ENCODE measurements at regions not wholly inside any gene's neighbourhood (a gene's known extent, or its start where the extent isn't known, plus 50 kb on each side); places are given as distances from the start of the nearest gene placed in this dataset.

DNA sequence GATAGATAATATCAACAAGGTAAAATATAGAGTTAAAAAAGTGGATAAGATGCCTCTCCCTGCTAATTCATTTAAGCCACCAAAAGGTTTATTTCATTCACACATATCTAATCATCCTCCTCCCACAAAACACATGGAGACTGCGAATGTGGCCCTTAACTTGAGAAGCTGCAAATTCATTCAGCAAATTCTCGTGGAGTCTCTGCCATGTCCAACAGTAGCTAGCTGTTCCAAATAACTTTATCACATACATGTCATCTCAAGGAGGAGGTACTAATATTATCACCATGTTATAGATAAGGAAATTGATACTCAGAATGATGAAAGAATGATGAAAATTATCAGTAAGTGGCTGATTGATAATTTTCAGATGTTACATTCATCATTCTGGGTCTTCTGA lies 950.2 kb downstream of the CDH11 start:
- Histone ChIP-seq H3K4me3 (ENCODE audit: low read depth in 2 of 2, low read length in 2 of 2) (no peak overlapping the region), H3K4me1 (ENCODE audit: control insufficient read depth, insufficient read depth, low read length) (no peaks in the 10 kb centered on the region), H3K9me3 (ENCODE audit: control insufficient read depth, insufficient read depth, low read depth, low read length) (no peaks in the 10 kb centered on the region), H3K27me3 (ENCODE audit: control insufficient read depth, insufficient read depth, low read length) (no peaks in the 10 kb centered on the region), H3K27ac (ENCODE audit: low read length) (no peak overlapping the region), H3K36me3 (ENCODE audit: control insufficient read depth, insufficient read depth, low read length) (no peaks in the 10 kb centered on the region)
- in situ Hi-C loops (cut with HindIII; ENCODE audit: low pct_unique_long_range_greater_than_20kb, low sequenced_read_pairs) (no loop called here), intact Hi-C loops (cut with micrococcal nuclease; ENCODE audit: unreplicated experiment) (no loop called here)
- DNase-seq (ENCODE audit: low read depth, low spot score) (no peak), ATAC-seq (no peak)
- no TSS peak for BruUV-seq (replicated peaks)
- CTCF ChIA-PET: no interaction called here
- TF ChIP-seq TCF7L2 (IDR thresholded peaks at IDR 0.05; ENCODE audit: low read depth, low read length) (no peak), REST (IDR thresholded peaks at IDR 0.05; ENCODE audit: insufficient read depth in 1 of 2, low read depth in 2 of 2, low read length in 1 of 2) (no peak), POLR2AphosphoS5 (IDR thresholded peaks at IDR 0.05; ENCODE audit: low read depth, low read length) (no peak)
- TF ChIP-seq, protein P1, sequence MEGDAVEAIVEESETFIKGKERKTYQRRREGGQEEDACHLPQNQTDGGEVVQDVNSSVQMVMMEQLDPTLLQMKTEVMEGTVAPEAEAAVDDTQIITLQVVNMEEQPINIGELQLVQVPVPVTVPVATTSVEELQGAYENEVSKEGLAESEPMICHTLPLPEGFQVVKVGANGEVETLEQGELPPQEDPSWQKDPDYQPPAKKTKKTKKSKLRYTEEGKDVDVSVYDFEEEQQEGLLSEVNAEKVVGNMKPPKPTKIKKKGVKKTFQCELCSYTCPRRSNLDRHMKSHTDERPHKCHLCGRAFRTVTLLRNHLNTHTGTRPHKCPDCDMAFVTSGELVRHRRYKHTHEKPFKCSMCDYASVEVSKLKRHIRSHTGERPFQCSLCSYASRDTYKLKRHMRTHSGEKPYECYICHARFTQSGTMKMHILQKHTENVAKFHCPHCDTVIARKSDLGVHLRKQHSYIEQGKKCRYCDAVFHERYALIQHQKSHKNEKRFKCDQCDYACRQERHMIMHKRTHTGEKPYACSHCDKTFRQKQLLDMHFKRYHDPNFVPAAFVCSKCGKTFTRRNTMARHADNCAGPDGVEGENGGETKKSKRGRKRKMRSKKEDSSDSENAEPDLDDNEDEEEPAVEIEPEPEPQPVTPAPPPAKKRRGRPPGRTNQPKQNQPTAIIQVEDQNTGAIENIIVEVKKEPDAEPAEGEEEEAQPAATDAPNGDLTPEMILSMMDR (IDR thresholded peaks at IDR 0.05): no peak
- POLR2A ChIA-PET: no interaction called here

- H3K27me3 ChIP-seq (ENCODE audit: control insufficient read depth, insufficient read depth, low read length): no peaks in the 10 kb centered on the region
- DNase-seq (ENCODE audit: low read depth, low spot score): no peak
Measured at GRCh38 chr16:64168371-64168770, 953.5 kb downstream of the CDH11 start.

More at GRCh38 chr16:64168371-64168770, 953.5 kb downstream of the CDH11 start:
- no peak overlapping the region for H3K27ac ChIP-seq (ENCODE audit: low read length)
- no peaks in the 10 kb centered on the region for H3K4me1 ChIP-seq (ENCODE audit: control insufficient read depth, insufficient read depth, low read length)
- BruUV-seq (replicated peaks): no TSS peak
- TF ChIP-seq TCF7L2 (IDR thresholded peaks at IDR 0.05; ENCODE audit: low read depth, low read length) (no peak), POLR2AphosphoS5 (IDR thresholded peaks at IDR 0.05; ENCODE audit: low read depth, low read length) (no peak), SIN3A (IDR thresholded peaks at IDR 0.05; ENCODE audit: borderline replicate concordance, insufficient read depth, low read depth, low read length) (no peak), REST (IDR thresholded peaks at IDR 0.05; ENCODE audit: insufficient read depth in 1 of 2, low read depth in 2 of 2, low read length in 1 of 2) (no peak)
- TF ChIP-seq, protein P1 (IDR thresholded peaks at IDR 0.05): no peak
- H3K36me3 ChIP-seq (ENCODE audit: control insufficient read depth, insufficient read depth, low read length): no peaks in the 10 kb centered on the region
- in situ Hi-C loops (cut with HindIII; ENCODE audit: low pct_unique_long_range_greater_than_20kb, low sequenced_read_pairs): no loop called here
- H3K4me3 ChIP-seq (ENCODE audit: low read depth in 2 of 2, low read length in 2 of 2): no peak overlapping the region
- CTCF ChIA-PET: no interaction called here
- intact Hi-C loops (cut with micrococcal nuclease; ENCODE audit: unreplicated experiment): no loop called here
- no peak for ATAC-seq
- POLR2A ChIA-PET: no interaction called here
- H3K9me3 ChIP-seq (ENCODE audit: control insufficient read depth, insufficient read depth, low read depth, low read length): no peaks in the 10 kb centered on the region
